ENCODE measurements at regions not wholly inside any gene's neighbourhood (a gene's known extent, or its start where the extent isn't known, plus 50 kb on each side); places are given as distances from the start of the nearest gene placed in this dataset.

GRCh38 chr5:29719171-29719570 lies 1474.3 kb upstream of the CDH6 start:
- no peaks in the 10 kb centered on the region for H3K36me3 ChIP-seq (ENCODE audit: insufficient read depth, low read length)
- no peaks in the 10 kb centered on the region; the same call in 1 of the 2 replicates for H3K9me3 ChIP-seq (ENCODE audit: low read length)
- CTCF ChIA-PET (ENCODE audit: unreplicated experiment) = no interaction called here
- H2AFZ ChIP-seq (ENCODE audit: low read length) = no peak overlapping the region
- no peaks in the 10 kb centered on the region for H3K4me1 ChIP-seq (ENCODE audit: insufficient read depth, low read length, poor library complexity, severe bottlenecking)
- intact Hi-C loops (cut with micrococcal nuclease; ENCODE audit: unreplicated experiment) = no loop called here
- no peak overlapping the region for H3K4me3 ChIP-seq (ENCODE audit: low read depth, low read length, poor library complexity, severe bottlenecking)
- H4K20me1 ChIP-seq (ENCODE audit: insufficient read depth, low read length) = no peaks in the 10 kb centered on the region
- H3K79me2 ChIP-seq (ENCODE audit: insufficient read depth, low read depth, low read length) = no peaks in the 10 kb centered on the region
- no peak overlapping the region for H3K4me2 ChIP-seq (ENCODE audit: low read length)
- DNase-seq (ENCODE audit: low spot score) = no peak
- POLR2A ChIA-PET = interaction anchor here (0.7 kb wide), 1 partner anchor 388 kb away, joined by 3 read pairs; no protein-coding TSS in a partner anchor
- BruUV-seq (replicated peaks) = no TSS peak
- H3K27ac ChIP-seq (ENCODE audit: low read depth, low read length, poor library complexity, severe bottlenecking) = no peak overlapping the region
- H3K9me2 ChIP-seq (ENCODE audit: insufficient read depth, low read length) = no peaks in the 10 kb centered on the region
- no peak for TF ChIP-seq EZH2phosphoT487 (IDR thresholded peaks at IDR 0.05; ENCODE audit: borderline replicate concordance, low read depth, low read length)
- TF ChIP-seq CTCF (conservative IDR thresholded peaks at IDR 0.05; ENCODE audit: low read length) = no peak

DNA sequence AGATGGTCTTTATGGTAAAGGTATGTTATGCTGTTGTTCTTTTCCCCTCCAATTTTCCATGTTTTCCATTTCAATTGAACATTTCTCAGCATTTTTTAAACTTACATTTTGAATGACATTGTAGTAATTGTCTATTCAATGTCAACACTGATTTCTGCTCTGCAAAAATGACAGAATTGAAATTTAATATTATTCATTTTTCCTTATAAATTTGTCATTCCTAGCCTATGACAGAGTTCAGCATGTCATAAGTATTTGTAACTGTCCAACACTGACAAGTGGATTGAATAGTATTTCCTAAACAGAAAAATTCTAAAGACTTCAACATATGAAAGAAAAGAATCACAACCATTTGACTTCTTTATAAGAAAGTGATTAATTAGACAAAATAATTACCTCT lies 1478.3 kb upstream of the CDH6 start:
- Histone ChIP-seq H4K20me1 (ENCODE audit: insufficient read depth, low read length) (no peaks in the 10 kb centered on the region), H3K79me2 (ENCODE audit: insufficient read depth, low read depth, low read length) (no peaks in the 10 kb centered on the region), H3K9me2 (ENCODE audit: insufficient read depth, low read length) (no peaks in the 10 kb centered on the region), H3K4me3 (ENCODE audit: low read depth, low read length, poor library complexity, severe bottlenecking) (no peak overlapping the region), H2AFZ (ENCODE audit: low read length) (no peak overlapping the region), H3K36me3 (ENCODE audit: insufficient read depth, low read length) (no peaks in the 10 kb centered on the region), H3K9me3 (ENCODE audit: low read length) (no peaks in the 10 kb centered on the region; the same call in 1 of the 2 replicates), H3K4me1 (ENCODE audit: insufficient read depth, low read length, poor library complexity, severe bottlenecking) (no peaks in the 10 kb centered on the region), H3K27ac (ENCODE audit: low read depth, low read length, poor library complexity, severe bottlenecking) (no peak overlapping the region), H3K4me2 (ENCODE audit: low read length) (no peak overlapping the region)
- CTCF ChIA-PET (ENCODE audit: unreplicated experiment) = no interaction called here
- no peak for DNase-seq (ENCODE audit: low spot score)
- POLR2A ChIA-PET = no interaction called here
- TF ChIP-seq CTCF (conservative IDR thresholded peaks at IDR 0.05; ENCODE audit: low read length) (no peak), EZH2phosphoT487 (IDR thresholded peaks at IDR 0.05; ENCODE audit: borderline replicate concordance, low read depth, low read length) (no peak)
- no TSS peak for BruUV-seq (replicated peaks)
- intact Hi-C loops (cut with micrococcal nuclease; ENCODE audit: unreplicated experiment) = no loop called here

GRCh38 chr5:29702875-29703274 lies 1490.6 kb upstream of the CDH6 start:
- Histone ChIP-seq H3K4me3 (ENCODE audit: low read depth, low read length, poor library complexity, severe bottlenecking) (no peak overlapping the region), H3K9me3 (ENCODE audit: low read length) (no peaks in the 10 kb centered on the region), H3K79me2 (ENCODE audit: insufficient read depth, low read depth, low read length) (no peaks in the 10 kb centered on the region), H3K36me3 (ENCODE audit: insufficient read depth, low read length) (no peaks in the 10 kb centered on the region), H3K9me2 (ENCODE audit: insufficient read depth, low read length) (no peaks in the 10 kb centered on the region), H3K4me1 (ENCODE audit: insufficient read depth, low read length, poor library complexity, severe bottlenecking) (no peaks in the 10 kb centered on the region), H4K20me1 (ENCODE audit: insufficient read depth, low read length) (no peaks in the 10 kb centered on the region), H2AFZ (ENCODE audit: low read length) (no peak overlapping the region), H3K4me2 (ENCODE audit: low read length) (no peak overlapping the region), H3K27ac (ENCODE audit: low read depth, low read length, poor library complexity, severe bottlenecking) (no peak overlapping the region)
- intact Hi-C loops (cut with micrococcal nuclease; ENCODE audit: unreplicated experiment) = no loop called here
- no TSS peak for BruUV-seq (replicated peaks)
- ChIA-PET CTCF (ENCODE audit: unreplicated experiment) (no interaction called here), POLR2A (no interaction called here)
- TF ChIP-seq EZH2phosphoT487 (IDR thresholded peaks at IDR 0.05; ENCODE audit: borderline replicate concordance, low read depth, low read length) (no peak), CTCF (conservative IDR thresholded peaks at IDR 0.05; ENCODE audit: low read length) (no peak)
- DNase-seq (ENCODE audit: low spot score) = no peak

All from OCI-LY7 (cell line).